Upper lobe of right lung (tissue), 1 donor: ENCODE measurements at regions not wholly inside any gene's neighbourhood (a gene's known extent, or its start where the extent isn't known, plus 50 kb on each side); places are given as distances from the start of the nearest gene placed in this dataset.

Source experiments
- ATAC-seq: fragments of 200-7000 bp; cut with Tn5 transposase; one replicate; pipeline ENCODE4 v1.9.1; 2020; ENCODE audit warnings: mild to moderate bottlenecking, moderate library complexity
- DNase-seq: peaks from one replicate; pipeline ENCODE4 v3.0.0-alpha.2; 2020
- H3K27ac ChIP-seq: fragments of 200-600 bp; one replicate; pipeline ENCODE4 v1.8.0; 2022
- H3K27me3 ChIP-seq: fragments of 200-600 bp; one replicate; pipeline ENCODE4 v1.8.0; 2022; ENCODE audit warnings: mild to moderate bottlenecking
- H3K36me3 ChIP-seq: fragments of 200-600 bp; one replicate; pipeline ENCODE4 v1.8.0; 2022
- H3K4me1 ChIP-seq: fragments of 200-600 bp; one replicate; pipeline ENCODE4 v1.8.0; 2022
- H3K4me3 ChIP-seq: fragments of 200-600 bp; one replicate; pipeline ENCODE4 v1.8.0; 2022; ENCODE audit warnings: mild to moderate bottlenecking
- H3K9me3 ChIP-seq: fragments of 200-600 bp; one replicate; pipeline ENCODE4 v1.8.0; 2022
- intact Hi-C: fragments of 100-400 bp; cut with DNase I; formaldehyde crosslinking; loops from one replicate; pipeline ENCODE4 v1.11.0; 2022
- TF ChIP-seq, protein P1 (sequence below): fragments of 200-600 bp; IDR thresholded peaks from one replicate; pipeline ENCODE4 v1.8.0; 2022; ENCODE audit warnings: antibody characterized with exemption
- donor health status: DM: no; HTN: yes; CAD: no; lungs with severe emphysema.

GRCh38 chr7:110104243-110104642 is 986.7 kb upstream of the LRRN3 start:
- DNase-seq (no peak), ATAC-seq (no peak)
- Histone ChIP-seq H3K27ac (no peak overlapping the region), H3K9me3 (no peaks in the 10 kb centered on the region), H3K4me1 (no peaks in the 10 kb centered on the region), H3K27me3 (no peaks in the 10 kb centered on the region), H3K4me3 (no peak overlapping the region), H3K36me3 (no peaks in the 10 kb centered on the region)
- intact Hi-C loops, result no loop called here
- TF ChIP-seq, protein P1, sequence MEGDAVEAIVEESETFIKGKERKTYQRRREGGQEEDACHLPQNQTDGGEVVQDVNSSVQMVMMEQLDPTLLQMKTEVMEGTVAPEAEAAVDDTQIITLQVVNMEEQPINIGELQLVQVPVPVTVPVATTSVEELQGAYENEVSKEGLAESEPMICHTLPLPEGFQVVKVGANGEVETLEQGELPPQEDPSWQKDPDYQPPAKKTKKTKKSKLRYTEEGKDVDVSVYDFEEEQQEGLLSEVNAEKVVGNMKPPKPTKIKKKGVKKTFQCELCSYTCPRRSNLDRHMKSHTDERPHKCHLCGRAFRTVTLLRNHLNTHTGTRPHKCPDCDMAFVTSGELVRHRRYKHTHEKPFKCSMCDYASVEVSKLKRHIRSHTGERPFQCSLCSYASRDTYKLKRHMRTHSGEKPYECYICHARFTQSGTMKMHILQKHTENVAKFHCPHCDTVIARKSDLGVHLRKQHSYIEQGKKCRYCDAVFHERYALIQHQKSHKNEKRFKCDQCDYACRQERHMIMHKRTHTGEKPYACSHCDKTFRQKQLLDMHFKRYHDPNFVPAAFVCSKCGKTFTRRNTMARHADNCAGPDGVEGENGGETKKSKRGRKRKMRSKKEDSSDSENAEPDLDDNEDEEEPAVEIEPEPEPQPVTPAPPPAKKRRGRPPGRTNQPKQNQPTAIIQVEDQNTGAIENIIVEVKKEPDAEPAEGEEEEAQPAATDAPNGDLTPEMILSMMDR, result no peak

GRCh38 chr7:110105307-110105706 is 985.6 kb upstream of the LRRN3 start:
- H3K9me3 ChIP-seq, result no peaks in the 10 kb centered on the region
- H3K4me1 ChIP-seq, result no peaks in the 10 kb centered on the region
- no peaks in the 10 kb centered on the region for H3K36me3 ChIP-seq
- H3K27ac ChIP-seq, result no peak overlapping the region
- ATAC-seq, result no peak
- TF ChIP-seq, protein P1, result no peak
- intact Hi-C loops, result no loop called here
- no peak for DNase-seq
- H3K4me3 ChIP-seq, result no peak overlapping the region
- no peaks in the 10 kb centered on the region for H3K27me3 ChIP-seq

GRCh38 chr7:110105840-110106239 is 985.1 kb upstream of the LRRN3 start:
- H3K36me3 ChIP-seq, result no peaks in the 10 kb centered on the region
- H3K9me3 ChIP-seq, result no peaks in the 10 kb centered on the region
- TF ChIP-seq, protein P1, result no peak
- intact Hi-C loops, result no loop called here
- no peak overlapping the region for H3K27ac ChIP-seq
- H3K4me3 ChIP-seq, result no peak overlapping the region
- DNase-seq, result no peak
- ATAC-seq, result no peak
- no peaks in the 10 kb centered on the region for H3K27me3 ChIP-seq
- no peaks in the 10 kb centered on the region for H3K4me1 ChIP-seq

DNA sequence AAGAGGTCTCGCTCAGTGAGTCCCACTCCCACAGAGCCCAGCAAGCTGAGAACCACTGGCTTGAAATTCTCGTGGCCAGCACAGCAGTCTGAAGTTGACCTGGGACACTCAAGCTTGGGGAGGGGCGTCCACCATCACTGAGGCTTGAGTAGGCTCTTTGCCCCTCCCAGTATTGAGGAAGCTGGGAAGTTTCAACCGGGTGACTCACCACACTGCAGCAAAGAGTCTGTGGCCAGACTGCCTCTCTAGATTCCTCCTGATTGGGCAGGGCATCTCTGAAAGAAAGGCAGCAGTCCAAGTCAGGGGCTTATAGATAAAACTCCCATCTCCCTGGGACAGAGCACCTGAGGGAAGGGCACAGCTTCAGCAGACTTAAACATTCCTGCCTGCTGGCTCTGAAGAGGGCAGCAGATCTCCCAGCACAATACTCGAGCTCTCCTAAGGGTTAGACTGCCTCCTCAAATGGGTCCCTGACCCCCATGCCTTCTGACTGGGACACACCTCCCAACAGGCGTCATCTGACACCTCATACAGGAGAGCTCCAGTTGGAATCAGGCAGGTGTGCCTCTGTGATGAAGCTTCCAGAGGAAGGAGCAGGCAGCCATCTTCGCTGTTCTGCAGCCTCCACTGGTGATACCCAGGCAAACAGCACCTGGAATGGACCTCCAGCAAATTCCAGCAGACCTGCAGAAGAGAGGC is 970.9 kb upstream of the LRRN3 start:
- intact Hi-C loops, result no loop called here
- H3K4me1 ChIP-seq, result no peaks in the 10 kb centered on the region
- DNase-seq (no peak), ATAC-seq (no peak)
- no peaks in the 10 kb centered on the region for H3K27me3 ChIP-seq
- H3K9me3 ChIP-seq, result no peaks in the 10 kb centered on the region
- no peaks in the 10 kb centered on the region for H3K36me3 ChIP-seq
- TF ChIP-seq, protein P1, result no peak
- no peak overlapping the region for H3K27ac ChIP-seq
- H3K4me3 ChIP-seq, result no peak overlapping the region

- ATAC-seq, result no peak
- Histone ChIP-seq H3K4me3 (no peak overlapping the region), H3K36me3 (no peaks in the 10 kb centered on the region), H3K27ac (no peak overlapping the region), H3K9me3 (no peaks in the 10 kb centered on the region), H3K4me1 (no peaks in the 10 kb centered on the region), H3K27me3 (no peaks in the 10 kb centered on the region)
- TF ChIP-seq, protein P1, result no peak
- intact Hi-C loops, result no loop called here
- no peak for DNase-seq
Observed at GRCh38 chr7:110129159-110129558, 961.8 kb upstream of the LRRN3 start.

DNA sequence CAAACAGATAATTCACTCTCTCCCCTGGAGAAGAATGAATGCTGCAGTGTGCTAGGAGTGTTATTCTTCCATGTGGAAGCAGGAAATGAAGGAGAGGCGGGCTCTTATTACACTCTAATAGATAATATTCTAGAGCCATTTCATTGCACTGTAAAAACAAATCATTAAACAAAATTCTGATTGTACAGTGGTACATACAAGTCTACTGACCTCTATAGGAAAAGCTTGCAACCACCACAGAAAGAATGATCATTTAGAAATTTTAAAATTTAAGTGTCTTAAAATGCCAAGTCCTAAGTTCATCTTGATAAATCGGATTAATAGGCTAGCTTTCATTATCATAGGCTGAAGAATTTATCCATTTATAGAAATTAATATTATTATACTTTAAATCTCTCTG is 960.3 kb upstream of the LRRN3 start:
- intact Hi-C loops, result no loop called here
- TF ChIP-seq, protein P1, result no peak
- no peaks in the 10 kb centered on the region for H3K4me1 ChIP-seq
- DNase-seq (no peak), ATAC-seq (no peak)
- H3K36me3 ChIP-seq, result no peaks in the 10 kb centered on the region
- no peaks in the 10 kb centered on the region for H3K27me3 ChIP-seq
- no peaks in the 10 kb centered on the region for H3K9me3 ChIP-seq
- H3K4me3 ChIP-seq, result no peak overlapping the region
- no peak overlapping the region for H3K27ac ChIP-seq
